Uterus (tissue), 2 donors: ENCODE measurements at regions not wholly inside any gene's neighbourhood (a gene's known extent, or its start where the extent isn't known, plus 50 kb on each side); places are given as distances from the start of the nearest gene placed in this dataset.

Source experiments
- CTCF ChIP-seq, 4 experiments: fragments of 200-600 bp in 2 of 4; fragments of 450-650 bp in 2 of 4; sonication (generic) in 2 of 4; IDR thresholded peaks; one replicate each; pipeline ENCODE4 v1.5.1; 2016 to 2019; ENCODE audit warnings: antibody characterized with exemption in 4 of 4, mild to moderate bottlenecking in 2 of 4, moderate library complexity in 1 of 4
- POLR2A ChIP-seq, 2 donors: fragments of 450-650 bp; IDR thresholded peaks; one replicate each; pipeline ENCODE4 v1.6.1; 2016; ENCODE audit warnings: antibody characterized with exemption in 2 of 2, mild to moderate bottlenecking in 1 of 2, moderate library complexity in 1 of 2

- no peak for TF ChIP-seq CTCF (IDR thresholded peaks at IDR 0.05)
- TF ChIP-seq POLR2A (IDR thresholded peaks at IDR 0.05): no peak
These were observed 815.5 kb downstream of the TLE1 start for GRCh38 chr9:80873861-80874260.
